ENCODE measurements at regions not wholly inside any gene's neighbourhood (a gene's known extent, or its start where the extent isn't known, plus 50 kb on each side); places are given as distances from the start of the nearest gene placed in this dataset.
"Not testable (repeated sequence)": the region's sequence is repeated elsewhere in the genome, so short reads cannot be mapped to it uniquely, and the experiment has no call there.

- not testable (repeated sequence) for H3K4me3 ChIP-seq (ENCODE audit: low read depth, low read length)
Measured at GRCh38 chr2:66632882-66633281, 198.0 kb downstream of the MEIS1 start.

DNA sequence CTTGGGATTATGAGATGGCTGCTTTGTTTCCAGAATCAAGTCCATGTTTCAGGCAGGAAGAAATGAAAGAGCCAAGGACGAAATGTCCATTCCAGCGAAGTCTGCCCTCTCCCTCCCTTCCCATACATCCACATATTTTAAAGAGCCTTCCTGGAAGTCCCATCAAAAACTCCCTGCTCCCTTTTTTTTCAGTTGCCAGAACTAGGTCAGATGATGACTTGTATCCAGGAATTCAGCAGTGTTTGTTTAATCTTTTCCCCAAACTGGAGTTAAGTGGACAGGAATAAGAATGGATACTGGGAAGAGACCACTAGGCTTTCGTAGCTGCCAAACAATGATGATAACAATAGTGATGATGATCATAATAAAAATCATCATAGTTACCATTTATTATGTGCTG lies 198.7 kb downstream of the MEIS1 start:
- no peak overlapping the region for H3K4me3 ChIP-seq (ENCODE audit: low read depth, low read length)

GRCh38 chr2:66634784-66635183 lies 199.9 kb downstream of the MEIS1 start:
- no peak overlapping the region for H3K4me3 ChIP-seq (ENCODE audit: low read depth, low read length)

- H3K4me3 ChIP-seq (ENCODE audit: low read depth, low read length): no peak overlapping the region
Measured at GRCh38 chr2:66641685-66642084, 206.8 kb downstream of the MEIS1 start.

- H3K4me3 ChIP-seq (ENCODE audit: low read depth, low read length): not testable (repeated sequence)
Measured at GRCh38 chr2:66648081-66648480, 213.2 kb downstream of the MEIS1 start.

GRCh38 chr2:66649006-66649405 lies 214.1 kb downstream of the MEIS1 start:
- no peak overlapping the region for H3K4me3 ChIP-seq (ENCODE audit: low read depth, low read length)

- no peak overlapping the region for H3K4me3 ChIP-seq (ENCODE audit: low read depth, low read length)
Measured at GRCh38 chr2:66651295-66651694, 216.4 kb downstream of the MEIS1 start.

- H3K4me3 ChIP-seq (ENCODE audit: low read depth, low read length): no peak overlapping the region
Measured at GRCh38 chr2:66660804-66661203, 225.9 kb downstream of the MEIS1 start.

DNA sequence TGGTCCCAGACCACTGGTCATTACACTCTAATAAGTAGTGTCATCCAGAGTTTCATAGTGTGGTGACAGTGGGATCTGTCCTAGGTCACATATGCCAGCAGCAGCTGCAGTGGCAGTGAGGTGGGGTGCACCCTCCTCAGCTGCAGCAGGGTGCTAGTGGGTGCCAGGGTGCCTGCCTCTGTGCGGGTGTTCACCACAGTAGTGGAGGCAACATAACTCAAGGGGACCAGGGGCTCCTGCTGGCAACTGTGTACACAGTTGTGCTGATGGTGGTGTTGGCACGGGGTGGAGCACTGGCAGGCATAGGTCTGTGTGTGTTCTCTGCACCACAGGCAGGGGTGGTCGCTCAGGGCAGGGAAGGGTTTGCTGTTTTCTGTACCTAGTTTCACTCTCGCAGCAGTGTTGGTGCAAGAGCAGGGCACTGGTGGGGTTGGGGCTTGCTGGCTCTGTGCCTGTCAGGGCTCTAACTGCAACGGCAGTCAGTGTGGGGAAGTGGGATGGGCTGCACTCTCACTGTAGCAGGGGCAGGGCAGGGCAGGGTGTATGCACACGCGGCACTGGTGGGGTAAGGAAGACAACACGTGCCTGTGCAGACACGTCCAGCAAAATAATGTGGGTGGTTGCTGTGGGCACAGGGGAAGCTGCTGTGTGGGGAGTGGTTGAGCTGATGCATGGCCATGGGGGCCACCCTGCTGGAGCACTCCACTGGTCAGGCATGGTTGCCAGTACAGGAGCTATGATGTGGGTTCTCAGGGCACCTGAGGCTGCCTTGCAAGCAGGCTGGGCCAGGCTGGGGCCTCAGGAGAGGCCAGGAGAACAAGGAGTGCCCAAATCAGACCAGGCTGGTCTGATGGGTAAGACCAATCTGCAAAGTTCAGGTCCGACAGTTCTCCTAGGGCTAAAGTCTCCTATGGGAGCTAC lies 226.6 kb downstream of the MEIS1 start:
- H3K4me3 ChIP-seq (ENCODE audit: low read depth, low read length): no peak overlapping the region

- H3K4me3 ChIP-seq (ENCODE audit: low read depth, low read length): no peak overlapping the region
Measured at GRCh38 chr2:66665124-66665984, 230.4 kb downstream of the MEIS1 start.

DNA sequence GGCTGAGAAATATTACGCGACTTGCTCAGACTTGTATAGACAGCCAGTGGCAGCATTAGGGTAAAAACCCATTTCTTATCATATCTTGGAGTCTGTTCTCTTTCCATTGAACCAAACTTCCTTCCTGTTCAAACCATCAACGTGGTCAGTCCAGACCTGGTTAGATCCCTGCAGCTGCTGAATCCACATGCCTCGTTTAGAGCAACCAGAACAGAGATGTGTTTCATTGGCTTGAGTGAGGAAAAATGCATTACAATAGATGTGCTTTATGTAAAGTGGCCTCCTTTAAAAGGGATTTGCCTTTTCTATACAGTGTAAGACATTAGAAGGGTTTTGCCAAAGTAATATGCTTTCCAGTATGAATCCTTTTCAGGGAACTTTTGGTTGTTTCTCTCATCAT lies 232.4 kb downstream of the MEIS1 start:
- no peak overlapping the region for H3K4me3 ChIP-seq (ENCODE audit: low read depth, low read length)

DNA sequence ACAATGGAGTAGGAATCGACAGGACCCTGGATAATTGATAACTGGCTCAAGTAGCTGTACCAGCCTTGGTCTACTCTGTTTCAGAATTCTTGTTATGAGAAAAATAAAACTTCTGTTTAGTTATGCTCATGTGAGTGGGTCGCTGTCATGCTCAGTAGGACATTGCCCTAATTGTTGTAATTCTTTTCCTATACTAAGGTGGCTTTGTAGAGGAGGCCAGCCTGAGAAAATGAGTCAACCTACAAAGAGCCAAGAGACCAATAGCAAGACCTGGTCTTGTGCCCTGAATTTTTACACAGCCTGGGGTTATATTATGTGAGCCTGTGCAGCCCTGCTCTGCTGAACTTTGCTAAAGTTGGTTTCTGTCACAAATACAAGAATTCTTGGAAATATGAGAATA lies 238.4 kb downstream of the MEIS1 start:
- H3K4me3 ChIP-seq (ENCODE audit: low read depth, low read length): no peak overlapping the region

DNA sequence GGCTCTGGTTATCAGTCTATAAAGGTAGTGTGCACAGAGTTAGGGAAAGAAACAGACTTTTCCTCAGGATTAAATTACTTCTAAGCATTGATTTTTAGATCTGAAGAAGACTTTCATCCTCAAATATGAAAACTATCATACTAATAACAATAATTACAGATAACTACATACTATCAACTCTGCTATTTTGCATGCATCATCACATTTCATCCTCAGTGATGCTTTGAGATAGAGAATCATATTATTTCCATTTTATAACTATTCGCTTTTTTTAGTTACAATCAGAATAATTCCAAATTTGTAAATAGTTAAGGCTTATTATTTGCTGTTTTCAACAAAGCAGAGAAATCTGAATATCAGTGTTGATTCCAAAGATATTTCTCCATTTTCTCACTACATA lies 239.2 kb downstream of the MEIS1 start:
- no peak overlapping the region for H3K4me3 ChIP-seq (ENCODE audit: low read depth, low read length)

- no peak overlapping the region for H3K4me3 ChIP-seq (ENCODE audit: low read depth, low read length)
Measured at GRCh38 chr2:66675591-66675990, 240.7 kb downstream of the MEIS1 start.

DNA sequence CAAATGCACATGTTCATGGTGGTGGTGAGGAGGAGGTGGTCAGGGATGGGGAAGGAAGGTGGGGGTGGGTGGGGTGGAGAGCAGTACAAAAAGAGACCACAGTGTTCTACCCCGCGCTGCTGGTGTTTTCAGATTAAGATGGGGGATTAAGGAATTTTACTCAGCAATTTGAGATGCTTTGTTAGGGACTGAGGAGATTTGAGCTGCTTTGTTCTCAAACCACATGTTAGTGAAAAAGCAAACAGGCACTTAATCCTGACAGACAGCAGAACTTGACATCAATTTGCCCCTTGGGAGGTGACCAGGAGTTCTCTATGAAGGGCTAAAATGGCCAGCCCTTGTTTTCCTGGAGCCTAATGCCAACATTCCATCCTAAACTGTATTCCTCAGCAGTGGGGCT lies 244.5 kb downstream of the MEIS1 start:
- no peak overlapping the region for H3K4me3 ChIP-seq (ENCODE audit: low read depth, low read length)

GRCh38 chr2:66682476-66682875 lies 247.6 kb downstream of the MEIS1 start:
- H3K4me3 ChIP-seq (ENCODE audit: low read depth, low read length): no peak overlapping the region

GRCh38 chr2:66683064-66683463 lies 248.1 kb downstream of the MEIS1 start:
- no peak overlapping the region for H3K4me3 ChIP-seq (ENCODE audit: low read depth, low read length)

DNA sequence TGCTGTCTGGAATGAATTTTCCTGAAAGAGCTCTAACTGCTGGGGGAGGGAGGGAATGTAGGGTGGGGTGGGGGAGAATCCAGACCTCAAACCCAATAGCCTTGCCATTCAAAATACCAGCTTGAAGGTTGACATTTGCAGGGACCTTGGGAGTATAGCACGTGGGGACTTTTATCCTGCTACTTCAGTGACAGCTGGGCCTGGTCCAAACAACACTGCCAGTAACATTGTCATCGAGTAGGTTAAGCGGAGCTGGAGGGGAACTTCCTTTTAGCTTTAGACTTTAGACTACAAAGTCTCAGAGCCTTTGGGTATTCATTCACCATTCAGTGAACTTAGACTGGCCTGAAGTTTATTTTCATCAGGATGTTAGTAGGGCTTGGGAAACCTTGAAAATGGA lies 248.7 kb downstream of the MEIS1 start:
- no peak overlapping the region for H3K4me3 ChIP-seq (ENCODE audit: low read depth, low read length)

DNA sequence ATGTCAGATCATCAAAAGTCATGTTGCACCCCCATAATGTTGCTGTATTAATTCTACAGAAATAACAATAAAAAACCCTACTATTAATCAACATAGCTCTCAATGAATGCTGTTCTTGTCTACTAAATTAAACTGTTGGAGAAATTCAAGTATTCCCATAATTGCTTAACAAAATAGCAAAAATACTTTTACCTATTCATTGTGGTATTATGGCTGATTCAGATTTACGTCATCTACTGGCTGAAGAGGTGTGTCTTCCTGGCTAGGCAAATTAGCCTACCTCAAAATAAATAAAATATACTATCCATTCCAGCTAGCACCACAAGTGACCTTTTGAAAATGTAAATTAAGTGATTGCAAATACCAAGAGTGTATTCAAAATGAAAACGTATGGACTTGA lies 249.4 kb downstream of the MEIS1 start:
- no peak overlapping the region for H3K4me3 ChIP-seq (ENCODE audit: low read depth, low read length)

GRCh38 chr2:66686755-66687154 lies 251.8 kb downstream of the MEIS1 start:
- H3K4me3 ChIP-seq (ENCODE audit: low read depth, low read length): no peak overlapping the region

DNA sequence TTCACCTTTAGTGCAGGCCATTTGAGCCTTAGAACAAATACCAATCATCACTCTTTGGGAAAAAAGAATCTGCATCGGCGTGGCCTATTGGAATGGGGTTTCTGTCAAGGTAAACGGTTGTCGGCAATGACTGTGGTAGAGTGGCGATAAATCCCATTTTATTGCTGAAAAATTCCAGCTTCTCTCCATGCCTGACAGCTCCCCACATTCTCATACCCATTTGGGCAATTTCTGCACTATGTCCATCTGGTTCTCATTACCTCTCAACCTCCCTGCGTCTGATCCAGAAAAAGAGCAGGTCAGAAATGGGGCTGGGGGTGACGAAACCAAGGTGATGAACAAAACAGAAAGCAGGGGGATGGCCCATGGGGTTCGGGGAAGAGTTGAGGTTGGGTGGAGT lies 254.0 kb downstream of the MEIS1 start:
- H3K4me3 ChIP-seq (ENCODE audit: low read depth, low read length): no peak overlapping the region

- H3K4me3 ChIP-seq (ENCODE audit: low read depth, low read length): no peak overlapping the region
Measured at GRCh38 chr2:66689456-66690051, 254.6 kb downstream of the MEIS1 start.
